Stimulated activated naive CD4-positive, alpha-beta T cell (primary cell): ENCODE measurements at regions not wholly inside any gene's neighbourhood (a gene's known extent, or its start where the extent isn't known, plus 50 kb on each side); places are given as distances from the start of the nearest gene placed in this dataset.

Experiments used
- DNase-seq, 6 experiments: peaks; one replicate each; lab custom pipeline; 2025; lab: John Stamatoyannopoulos, UW

- DNase-seq, result no peak
These were observed 209.6 kb upstream of the PCSK2 start for GRCh38 chr20:17017232-17017631.

GRCh38 chr20:17021481-17021880 lies 205.4 kb upstream of the PCSK2 start:
- no peak for DNase-seq

- DNase-seq, result no peak
These were observed 203.8 kb upstream of the PCSK2 start for GRCh38 chr20:17023036-17023435.

- DNase-seq, result no peak
These were observed 203.0 kb upstream of the PCSK2 start for GRCh38 chr20:17023806-17024205.

GRCh38 chr20:17024513-17025119 lies 202.2 kb upstream of the PCSK2 start:
- DNase-seq, result no peak

- DNase-seq, result no peak
These were observed 200.5 kb upstream of the PCSK2 start for GRCh38 chr20:17026346-17026745.

- DNase-seq, result no peak
These were observed 197.1 kb upstream of the PCSK2 start for GRCh38 chr20:17029698-17030097.

GRCh38 chr20:17036541-17036940 lies 190.3 kb upstream of the PCSK2 start:
- DNase-seq, result no peak

- DNase-seq, result no peak
These were observed 184.7 kb upstream of the PCSK2 start for GRCh38 chr20:17042122-17042521.

GRCh38 chr20:17043323-17043722 lies 183.5 kb upstream of the PCSK2 start:
- no peak for DNase-seq

GRCh38 chr20:17044891-17045290 lies 181.9 kb upstream of the PCSK2 start:
- DNase-seq, result no peak

GRCh38 chr20:17059465-17059864 lies 167.4 kb upstream of the PCSK2 start:
- DNase-seq, result no peak

- DNase-seq, result no peak
These were observed 165.1 kb upstream of the PCSK2 start for GRCh38 chr20:17061715-17062114.

- DNase-seq, result no peak
These were observed 164.1 kb upstream of the PCSK2 start for GRCh38 chr20:17062712-17063111.

GRCh38 chr20:17066902-17067301 lies 159.9 kb upstream of the PCSK2 start:
- DNase-seq, result no peak

GRCh38 chr20:17068084-17068711 lies 158.6 kb upstream of the PCSK2 start:
- DNase-seq, result no peak

GRCh38 chr20:17077030-17077429 lies 149.8 kb upstream of the PCSK2 start:
- no peak for DNase-seq

- DNase-seq, result no peak
These were observed 143.1 kb upstream of the PCSK2 start for GRCh38 chr20:17083738-17084137.

- no peak for DNase-seq
These were observed 141.9 kb upstream of the PCSK2 start for GRCh38 chr20:17084909-17085308.

- no peak for DNase-seq
These were observed 133.1 kb upstream of the PCSK2 start for GRCh38 chr20:17093782-17094181.

GRCh38 chr20:17097603-17098002 lies 129.2 kb upstream of the PCSK2 start:
- no peak for DNase-seq

GRCh38 chr20:17100506-17100905 lies 126.3 kb upstream of the PCSK2 start:
- DNase-seq, result no peak

GRCh38 chr20:17107127-17107526 lies 119.7 kb upstream of the PCSK2 start:
- DNase-seq, result no peak

GRCh38 chr20:17108896-17109295 lies 117.9 kb upstream of the PCSK2 start:
- DNase-seq, result no peak
